Urothelium cell line (cell line): ENCODE measurements at regions not wholly inside any gene's neighbourhood (a gene's known extent, or its start where the extent isn't known, plus 50 kb on each side); places are given as distances from the start of the nearest gene placed in this dataset.

Experiments used
- DNase-seq: peaks from one replicate; pipeline ENCODE4 v3.0.0; 2011; ENCODE audit warnings: low spot score, mixed read lengths
- FAIRE-seq: peaks from 2 replicates; lab custom pipeline; 2011; peaks lifted over from hg19 to GRCh38; lab: Jason Lieb, UNC

DNA sequence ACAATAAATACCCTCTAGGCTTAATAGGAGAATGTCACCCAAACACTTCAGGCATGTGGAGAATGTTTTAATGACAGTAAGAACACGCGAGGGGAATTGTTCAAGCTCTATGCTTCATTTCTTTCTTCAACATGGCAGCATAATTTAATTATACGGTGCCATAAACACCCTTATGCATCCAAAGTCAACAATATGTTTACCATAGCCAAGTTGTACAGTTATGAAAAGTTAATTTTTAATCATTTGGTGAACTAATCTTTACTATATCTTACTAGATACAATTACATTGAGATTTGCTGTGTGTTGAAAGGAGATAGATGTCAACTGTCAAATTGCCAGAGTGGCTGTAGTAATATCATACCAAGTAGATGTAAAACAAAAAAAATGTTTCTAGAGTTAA, 185.9 kb upstream of the NBEA start:
- FAIRE-seq = no peak
- DNase-seq = no peak

DNA sequence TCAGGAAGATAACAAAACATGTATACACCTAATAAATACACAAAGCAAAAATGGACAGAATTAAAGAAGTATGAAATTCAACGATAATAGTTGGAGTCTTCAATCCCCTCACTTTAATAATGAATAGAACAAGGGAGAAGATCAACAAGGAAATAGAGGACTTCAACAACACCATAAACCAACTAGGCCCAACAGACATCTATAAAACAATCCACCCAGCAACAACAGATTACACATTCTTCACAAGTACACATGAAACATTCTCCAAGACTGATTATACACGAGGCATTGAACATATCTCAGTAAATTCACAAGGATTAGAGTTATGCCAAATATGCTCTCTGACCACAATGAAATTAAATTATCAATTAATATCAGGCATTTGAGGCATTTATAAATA, 185.5 kb upstream of the NBEA start:
- FAIRE-seq (no peak), DNase-seq (no peak)

DNA sequence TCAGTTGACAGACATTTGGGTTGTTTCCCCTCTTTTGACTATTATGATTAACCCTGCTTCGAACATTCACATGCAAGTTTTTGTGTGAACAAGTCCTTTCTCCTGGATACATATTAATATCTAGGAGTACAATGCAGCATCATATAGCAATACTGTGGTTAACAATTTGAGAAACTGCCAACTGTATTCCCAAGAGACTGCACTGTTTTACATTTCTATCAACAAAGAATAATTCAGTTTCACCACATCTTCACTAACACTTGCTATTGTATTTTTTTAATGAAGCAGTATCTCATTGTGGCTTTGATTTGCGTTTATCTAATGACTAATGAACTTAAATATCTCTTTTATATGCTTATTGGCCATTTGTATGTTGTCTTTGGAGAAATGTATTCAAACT, 184.6 kb upstream of the NBEA start:
- FAIRE-seq (no peak), DNase-seq (no peak)

DNA sequence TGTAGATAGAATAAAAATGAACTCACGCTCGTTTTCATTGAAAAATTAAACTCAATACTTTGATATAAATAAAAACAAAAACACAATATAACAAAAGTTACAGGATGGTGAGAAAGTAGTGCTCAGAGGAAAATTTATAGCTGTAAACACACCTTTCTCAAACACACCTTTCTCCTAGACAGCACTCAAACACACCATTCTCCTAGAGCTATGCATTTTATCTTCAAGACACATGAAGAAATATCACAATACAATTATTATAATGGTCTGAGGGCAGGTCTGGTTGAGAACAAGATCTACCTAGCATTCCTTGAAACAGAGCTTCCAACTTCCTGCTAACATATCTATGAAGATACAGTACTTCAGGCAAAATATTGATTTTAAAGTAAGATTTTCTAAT, 183.4 kb upstream of the NBEA start:
- no peak for FAIRE-seq

DNA sequence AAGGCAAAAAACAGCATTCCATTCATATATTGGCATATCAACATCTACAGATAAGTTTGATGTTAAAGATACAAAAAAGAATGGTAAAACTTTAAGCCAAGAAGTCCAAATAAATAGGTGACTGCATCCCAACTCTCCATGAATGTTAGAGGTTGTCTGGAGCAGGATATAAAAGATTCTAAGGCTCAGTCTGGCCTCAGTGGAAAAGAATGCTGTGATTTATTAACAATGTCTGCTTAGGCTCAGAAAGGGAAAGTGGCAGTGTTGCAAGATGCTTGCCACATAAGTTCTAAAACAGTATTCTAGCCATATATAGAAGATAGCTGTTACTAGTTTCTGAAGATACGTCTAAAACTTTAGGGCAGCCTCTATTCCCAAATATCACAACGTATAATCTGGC, 179.8 kb upstream of the NBEA start:
- FAIRE-seq = no peak
- no peak for DNase-seq

More for the DNA sequence above, 183.4 kb upstream of the NBEA start:
- DNase-seq = no peak

DNA sequence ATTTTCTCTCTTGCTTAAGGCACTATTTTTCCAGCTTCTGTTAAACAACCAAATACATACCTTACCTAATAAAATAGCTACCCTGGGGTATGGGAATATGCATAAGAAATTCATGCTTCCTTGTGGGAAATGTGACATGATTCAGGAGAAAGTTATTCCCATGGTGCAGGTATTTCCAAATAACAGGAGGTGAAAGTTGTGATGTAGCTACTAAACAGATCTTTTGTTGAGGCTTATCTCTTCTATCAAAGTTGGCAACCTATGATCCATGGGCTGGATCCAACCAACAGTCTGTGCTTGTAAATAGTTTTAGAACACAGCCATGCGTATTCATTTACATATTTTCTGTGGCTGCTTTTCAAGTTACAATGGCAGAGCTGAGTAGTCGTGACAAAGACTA, 177.8 kb upstream of the NBEA start:
- no peak for DNase-seq
- FAIRE-seq = no peak

DNA sequence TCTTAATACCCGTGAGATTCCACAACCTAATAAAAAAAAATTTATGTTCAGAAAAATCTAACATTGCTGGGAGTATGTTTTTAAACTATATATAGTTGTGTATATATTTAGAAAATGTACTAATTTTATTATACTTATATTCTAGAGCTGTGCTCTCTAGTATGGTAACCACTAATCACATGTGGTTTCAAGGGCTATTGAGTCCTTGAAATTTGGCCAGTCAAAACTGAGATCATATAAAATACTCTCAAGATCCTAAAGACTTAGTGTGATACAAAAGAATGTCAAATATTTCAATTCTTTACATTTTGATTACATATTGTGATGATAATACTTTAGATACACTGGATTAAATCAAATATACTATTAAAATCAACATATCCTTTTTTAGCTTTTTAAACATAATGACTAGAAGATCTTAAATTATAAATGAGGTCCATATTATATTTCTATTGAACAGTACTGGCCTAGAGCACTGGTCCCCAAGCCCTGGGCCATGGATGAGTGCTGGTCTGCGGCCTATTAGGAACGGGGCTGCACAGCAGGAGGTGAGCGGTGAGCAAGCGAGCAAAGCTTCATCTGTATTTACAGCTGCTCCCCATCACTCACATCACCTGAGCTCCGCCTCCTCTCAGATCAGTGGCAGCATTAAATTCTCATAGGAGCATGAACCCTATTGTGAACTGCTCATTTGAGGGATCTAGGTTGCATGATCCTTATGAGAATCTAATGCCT, 176.5 kb upstream of the NBEA start:
- FAIRE-seq = no peak
- no peak for DNase-seq

DNA sequence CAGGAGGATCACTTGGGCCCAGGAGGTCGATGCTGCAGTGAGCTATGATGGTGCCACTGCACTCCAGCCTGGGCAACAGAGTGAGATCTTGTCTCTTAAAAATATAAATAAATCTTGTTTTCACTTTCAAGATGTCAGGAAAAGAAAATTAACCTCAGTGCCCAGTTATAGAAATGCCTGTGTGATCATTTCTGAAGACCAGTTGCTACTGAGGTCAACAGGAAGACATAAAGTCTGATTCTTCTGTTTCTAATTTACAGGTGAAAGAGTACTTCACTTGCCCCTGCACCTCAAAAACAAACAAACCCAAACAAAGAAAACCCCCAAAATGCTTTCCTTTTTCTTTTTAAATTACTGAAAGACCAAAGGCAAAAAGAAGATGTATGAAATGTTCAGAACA, 174.3 kb upstream of the NBEA start:
- DNase-seq = no peak
- FAIRE-seq = no peak

DNA sequence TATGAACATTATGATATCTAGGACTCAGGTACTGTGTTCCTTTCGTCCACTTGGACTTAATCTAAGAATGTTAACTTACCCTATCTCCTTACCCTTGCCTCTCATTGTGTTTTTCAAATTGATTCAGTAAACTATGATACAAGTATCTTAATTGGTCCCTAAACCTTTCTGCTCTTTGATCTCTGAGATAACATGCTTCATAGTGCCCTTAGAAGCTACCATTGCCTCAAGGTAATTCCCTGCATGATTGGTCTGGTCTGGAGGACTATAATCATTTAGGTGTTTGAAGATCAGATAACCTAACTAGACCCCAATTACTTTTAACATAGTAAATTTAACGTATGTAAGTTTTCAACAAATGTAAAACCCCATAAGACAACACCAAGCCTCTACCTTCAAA, 169.9 kb upstream of the NBEA start:
- FAIRE-seq = no peak

DNA sequence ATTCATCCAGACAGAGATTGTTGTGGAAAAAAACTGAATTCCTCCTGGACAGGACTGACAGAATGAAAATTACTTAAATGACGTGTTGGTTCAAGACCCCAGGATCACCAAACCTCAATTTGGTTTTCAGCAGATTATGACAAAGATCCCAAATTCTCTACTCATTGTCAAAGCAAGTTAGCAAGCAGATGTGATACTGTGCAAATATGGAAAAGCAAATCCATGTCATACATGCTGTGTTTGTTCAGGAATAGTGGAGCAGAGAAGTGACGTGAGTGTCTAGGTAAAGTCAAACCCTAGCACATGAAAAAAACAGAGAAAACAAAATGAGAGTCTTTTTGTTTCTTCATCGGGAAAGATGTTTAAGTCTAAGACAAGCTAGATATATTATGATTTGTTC, 169.2 kb upstream of the NBEA start:
- DNase-seq (no peak), FAIRE-seq (no peak)

More for the DNA sequence above, 169.9 kb upstream of the NBEA start:
- no peak for DNase-seq

DNA sequence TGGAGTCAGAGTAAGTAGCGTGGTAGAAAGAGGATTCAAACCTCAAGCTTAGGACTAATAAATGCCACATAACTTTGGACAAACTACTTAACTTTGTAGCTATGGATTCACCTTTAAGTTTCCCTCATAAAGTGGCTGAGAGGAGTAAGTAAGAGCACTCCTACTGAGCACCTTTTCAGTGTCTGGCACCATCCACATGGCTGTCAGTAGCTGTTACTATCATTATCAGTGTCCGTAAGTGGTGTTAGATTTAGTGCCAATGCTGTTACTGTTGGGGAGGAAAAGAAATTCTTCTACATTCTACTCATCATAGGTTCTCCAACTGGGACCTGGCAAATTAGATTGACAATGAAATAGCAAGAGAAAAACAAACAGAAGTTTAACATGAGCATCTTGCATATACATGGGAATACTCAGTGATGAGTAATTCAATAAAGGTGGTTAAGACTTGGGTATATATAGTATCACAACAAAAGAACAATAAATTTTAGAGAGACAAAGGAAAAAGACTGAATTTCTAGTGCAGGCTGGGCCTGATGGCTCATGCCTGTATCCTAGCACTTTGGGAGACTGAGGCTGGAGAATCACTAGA, 165.6 kb upstream of the NBEA start:
- no peak for DNase-seq
- FAIRE-seq = no peak

DNA sequence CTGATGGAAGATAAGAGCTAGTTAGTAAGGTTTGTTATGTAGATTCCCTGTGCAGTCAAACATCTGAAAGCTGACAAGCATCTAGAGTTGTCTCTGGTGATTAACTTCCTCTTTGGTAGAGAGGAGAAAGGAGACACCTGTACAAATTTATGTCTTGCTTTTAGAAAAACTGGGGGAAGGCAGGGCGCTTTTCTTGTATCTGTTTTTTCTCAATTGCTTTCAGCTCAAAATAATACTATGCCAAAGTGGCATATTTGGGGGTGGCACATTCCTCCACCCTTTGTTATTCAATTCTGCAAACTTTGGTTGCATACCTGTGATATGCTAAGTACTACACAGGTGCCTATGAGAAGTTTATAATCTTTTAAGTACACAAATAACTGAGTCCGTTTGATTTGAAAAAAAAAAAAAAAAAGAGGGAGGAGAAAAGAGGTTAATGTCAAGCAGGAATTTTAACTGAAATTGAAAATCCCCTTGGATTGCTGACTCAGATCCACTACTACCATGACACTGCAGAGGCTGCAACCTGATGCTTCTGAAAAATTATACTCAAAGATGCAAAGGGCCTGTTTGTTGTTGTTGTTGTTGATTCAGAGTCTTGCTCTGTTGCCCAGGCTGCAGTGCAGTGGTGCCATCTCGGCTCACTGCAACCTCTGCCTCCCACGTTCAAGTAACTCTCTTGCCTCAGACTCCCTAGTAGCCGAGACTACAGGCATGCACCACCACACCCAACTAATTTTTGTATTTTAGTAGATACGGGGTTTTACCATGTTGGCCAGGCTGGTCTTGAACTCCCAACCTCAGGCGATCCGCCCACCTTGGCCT, 164.8 kb upstream of the NBEA start:
- DNase-seq (no peak), FAIRE-seq (no peak)

DNA sequence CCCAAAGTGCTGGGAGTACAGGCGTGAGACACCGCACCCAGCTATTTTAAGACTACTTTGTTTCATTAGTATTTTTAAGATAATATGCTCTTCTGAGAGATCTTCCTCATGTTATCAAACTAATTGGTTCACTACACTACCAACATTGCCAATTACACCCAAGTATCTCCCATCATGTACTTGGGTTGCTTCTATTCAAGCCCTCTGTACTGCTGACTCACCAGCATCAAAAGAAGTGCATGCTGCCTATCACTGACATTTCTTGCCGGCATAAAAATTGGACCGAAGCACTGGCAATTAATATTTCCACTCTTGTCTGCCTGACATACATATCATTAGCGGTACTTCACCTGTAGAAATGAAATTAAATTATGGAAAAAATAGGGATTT, 164.2 kb upstream of the NBEA start:
- no peak for FAIRE-seq
- no peak for DNase-seq

DNA sequence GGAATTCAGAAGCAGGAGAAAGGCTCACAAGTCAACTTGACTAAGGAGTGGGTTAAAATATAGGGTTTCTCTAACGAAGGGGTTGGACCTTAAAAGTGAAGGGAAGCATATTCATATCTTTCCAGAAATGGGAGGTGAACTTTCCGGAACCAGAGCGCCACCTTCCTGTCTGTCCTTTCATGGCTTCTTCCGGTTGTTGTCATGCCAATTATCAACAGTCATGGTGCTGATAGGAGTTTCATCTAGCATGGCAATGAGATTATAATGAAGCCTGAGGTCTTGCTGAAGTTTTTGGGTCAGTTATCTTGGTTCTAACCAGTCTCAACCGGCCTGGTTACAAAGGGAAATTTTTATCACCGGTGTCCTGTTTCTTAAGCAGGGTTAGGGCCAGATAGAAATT, 162.9 kb upstream of the NBEA start:
- FAIRE-seq (no peak), DNase-seq (no peak)

DNA sequence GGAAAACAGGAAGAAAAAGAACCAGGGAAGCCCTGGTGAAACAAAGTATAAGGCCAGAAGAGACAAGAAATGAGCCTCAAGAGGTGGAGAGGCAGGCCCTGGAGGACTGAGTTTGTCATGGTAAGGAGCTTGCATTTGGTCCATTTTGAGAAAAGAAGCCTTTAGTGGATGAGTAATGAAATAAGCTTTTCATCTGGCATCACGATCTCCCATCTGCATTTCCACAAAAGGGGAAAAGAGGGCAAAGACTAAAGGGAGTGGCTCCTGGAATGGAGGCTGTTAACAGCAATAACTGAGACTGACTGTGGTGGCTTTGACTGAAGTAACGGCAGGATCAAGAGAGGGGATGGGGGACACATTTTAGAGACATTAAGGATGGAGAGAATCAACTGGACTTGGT, 148.8 kb upstream of the NBEA start:
- FAIRE-seq (no peak), DNase-seq (no peak)

DNA sequence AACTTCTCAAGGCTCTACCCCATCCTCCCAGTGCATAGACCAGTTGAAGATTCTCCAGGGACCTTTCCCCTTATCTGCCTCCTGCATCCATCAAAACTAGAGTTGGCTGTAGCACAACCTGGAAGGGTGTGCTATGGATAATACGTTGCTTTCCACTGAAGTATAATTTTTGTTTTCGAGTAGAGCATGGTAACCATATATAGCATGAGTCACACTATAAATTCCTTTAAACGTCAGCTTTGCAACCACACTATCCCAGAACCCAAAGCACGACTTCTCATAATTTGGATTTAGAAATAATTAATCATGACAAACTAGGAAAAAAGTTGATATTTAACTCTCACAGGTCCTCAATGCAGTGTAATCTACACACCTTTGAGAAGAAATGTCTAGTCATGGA, 138.3 kb upstream of the NBEA start:
- no peak for DNase-seq
- no peak for FAIRE-seq

DNA sequence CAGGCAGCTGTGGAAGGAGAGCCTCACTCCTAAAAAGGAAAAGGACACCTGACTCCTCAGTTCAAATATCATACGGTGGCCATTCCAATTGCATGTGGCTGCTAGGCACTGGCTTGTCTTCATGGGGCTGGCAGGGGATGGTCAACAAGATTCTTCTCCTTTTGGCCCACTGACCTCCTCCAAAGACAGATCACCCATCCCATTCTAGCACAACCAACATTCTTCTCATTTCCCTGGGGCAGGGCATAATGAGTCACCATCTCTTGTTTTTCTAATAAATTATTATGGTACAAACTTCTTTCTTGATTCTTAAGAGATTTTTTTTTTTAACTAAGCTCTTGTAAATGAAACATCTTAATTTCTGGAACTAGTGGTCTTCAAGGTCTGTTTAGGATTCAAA, 136.7 kb upstream of the NBEA start:
- DNase-seq (no peak), FAIRE-seq (no peak)

DNA sequence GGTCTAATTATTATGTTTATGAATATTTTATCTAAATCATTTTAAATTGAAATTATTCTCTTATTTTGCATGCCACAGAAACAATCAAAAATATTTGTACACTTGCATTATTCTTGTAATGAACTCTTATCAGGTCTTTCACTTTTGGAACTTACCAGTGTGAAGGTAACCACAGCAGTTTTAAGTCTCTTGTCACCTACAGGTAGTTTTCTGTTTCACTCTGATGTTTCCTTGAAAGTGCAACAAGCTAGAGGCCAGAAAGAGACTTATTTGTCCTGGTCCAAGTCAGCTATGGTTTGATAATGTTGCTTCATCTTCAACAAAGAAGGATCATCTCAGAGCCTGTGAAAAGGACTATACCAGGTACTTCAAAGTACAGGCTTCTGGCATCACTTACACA, 133.4 kb upstream of the NBEA start:
- no peak for FAIRE-seq

DNA sequence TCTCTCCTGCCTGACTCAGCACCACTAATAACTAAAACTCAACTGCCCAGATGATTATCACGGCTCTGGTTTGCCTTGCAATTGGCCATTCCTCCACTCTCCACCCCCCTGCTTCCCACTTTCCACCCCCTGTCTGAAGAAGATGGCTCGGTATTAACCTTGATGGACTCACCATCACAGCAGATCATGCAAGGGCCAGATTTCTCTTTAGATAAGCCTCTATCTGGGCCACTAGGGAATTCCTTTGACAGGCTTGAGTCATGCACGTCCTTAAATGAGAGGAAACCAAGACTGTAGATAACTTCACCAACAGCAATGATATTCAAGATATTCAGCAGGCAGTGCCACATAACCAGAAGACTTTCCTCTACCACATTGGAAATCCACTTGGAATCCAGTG, 131.1 kb upstream of the NBEA start:
- no peak for FAIRE-seq
- no peak for DNase-seq

More for the DNA sequence above, 133.4 kb upstream of the NBEA start:
- DNase-seq = no peak

DNA sequence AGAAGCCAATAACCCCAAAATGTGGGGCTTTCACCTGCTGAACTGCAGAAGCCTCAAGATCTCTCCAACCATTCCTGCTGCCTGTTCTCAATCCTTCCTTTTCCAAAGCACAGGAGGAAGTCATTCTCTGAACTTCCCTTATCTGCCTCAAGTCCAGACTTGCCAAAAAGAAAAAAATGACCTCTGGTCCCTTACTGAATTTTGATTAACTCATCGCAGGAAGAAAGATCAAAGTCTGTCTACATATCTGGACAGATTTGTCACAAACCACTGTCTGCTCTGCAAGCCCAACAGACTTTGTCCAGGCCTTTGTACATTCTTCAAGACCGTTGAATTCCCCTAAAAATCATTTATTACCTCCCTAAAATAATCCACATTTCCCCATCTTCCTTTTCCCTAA, 126.5 kb upstream of the NBEA start:
- no peak for DNase-seq
- no peak for FAIRE-seq

DNA sequence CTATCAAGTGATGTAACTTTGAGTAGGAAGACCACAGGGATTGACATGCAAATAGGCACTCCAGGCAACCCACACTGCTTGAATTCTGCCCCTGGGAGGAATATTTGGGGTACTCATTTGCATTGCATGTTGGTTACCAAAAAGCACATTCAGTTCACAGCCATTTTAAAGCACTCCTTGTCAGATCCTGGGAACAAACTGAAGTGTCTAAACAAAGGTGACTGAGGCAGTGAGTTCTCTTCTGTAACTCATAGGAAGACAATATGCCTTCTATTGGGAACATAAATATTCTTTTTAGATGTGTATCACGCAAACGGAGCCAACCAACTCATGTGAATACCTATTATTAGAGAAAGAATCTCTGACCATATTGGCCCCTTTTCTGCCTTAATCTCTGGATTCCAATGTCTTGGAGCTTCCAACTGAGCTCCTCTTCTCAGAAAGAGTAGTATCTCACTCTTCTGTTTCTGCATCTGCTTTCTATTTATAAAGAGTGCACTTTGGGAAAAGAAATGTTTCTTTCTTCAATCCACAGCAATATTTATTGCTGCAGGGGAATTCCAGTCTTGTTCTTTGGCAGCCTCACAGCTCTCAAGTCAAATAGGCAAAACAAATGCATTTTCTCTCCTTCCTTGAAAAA, 125.7 kb upstream of the NBEA start:
- DNase-seq (no peak), FAIRE-seq (no peak)
